ENCODE measurements at regions not wholly inside any gene's neighbourhood (a gene's known extent, or its start where the extent isn't known, plus 50 kb on each side); places are given as distances from the start of the nearest gene placed in this dataset.

GRCh38 chr11:115894176-115894575 is 390.0 kb upstream of the CADM1 start:
- TF ChIP-seq, protein P1, sequence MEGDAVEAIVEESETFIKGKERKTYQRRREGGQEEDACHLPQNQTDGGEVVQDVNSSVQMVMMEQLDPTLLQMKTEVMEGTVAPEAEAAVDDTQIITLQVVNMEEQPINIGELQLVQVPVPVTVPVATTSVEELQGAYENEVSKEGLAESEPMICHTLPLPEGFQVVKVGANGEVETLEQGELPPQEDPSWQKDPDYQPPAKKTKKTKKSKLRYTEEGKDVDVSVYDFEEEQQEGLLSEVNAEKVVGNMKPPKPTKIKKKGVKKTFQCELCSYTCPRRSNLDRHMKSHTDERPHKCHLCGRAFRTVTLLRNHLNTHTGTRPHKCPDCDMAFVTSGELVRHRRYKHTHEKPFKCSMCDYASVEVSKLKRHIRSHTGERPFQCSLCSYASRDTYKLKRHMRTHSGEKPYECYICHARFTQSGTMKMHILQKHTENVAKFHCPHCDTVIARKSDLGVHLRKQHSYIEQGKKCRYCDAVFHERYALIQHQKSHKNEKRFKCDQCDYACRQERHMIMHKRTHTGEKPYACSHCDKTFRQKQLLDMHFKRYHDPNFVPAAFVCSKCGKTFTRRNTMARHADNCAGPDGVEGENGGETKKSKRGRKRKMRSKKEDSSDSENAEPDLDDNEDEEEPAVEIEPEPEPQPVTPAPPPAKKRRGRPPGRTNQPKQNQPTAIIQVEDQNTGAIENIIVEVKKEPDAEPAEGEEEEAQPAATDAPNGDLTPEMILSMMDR (IDR thresholded peaks at IDR 0.05; ENCODE audit: low read length), result no peak
- TF ChIP-seq EZH2 (IDR thresholded peaks at IDR 0.05; ENCODE audit: borderline replicate concordance, low read length), result no peak

Measured in OCI-LY1 (cell line).